ENCODE measurements at regions not wholly inside any gene's neighbourhood (a gene's known extent, or its start where the extent isn't known, plus 50 kb on each side); places are given as distances from the start of the nearest gene placed in this dataset.

GRCh38 chr14:54306806-54307205 is 90.0 kb upstream of the CDKN3 start:
- no peak for DNase-seq (ENCODE audit: low spot score)
- FAIRE-seq = no peak

DNA sequence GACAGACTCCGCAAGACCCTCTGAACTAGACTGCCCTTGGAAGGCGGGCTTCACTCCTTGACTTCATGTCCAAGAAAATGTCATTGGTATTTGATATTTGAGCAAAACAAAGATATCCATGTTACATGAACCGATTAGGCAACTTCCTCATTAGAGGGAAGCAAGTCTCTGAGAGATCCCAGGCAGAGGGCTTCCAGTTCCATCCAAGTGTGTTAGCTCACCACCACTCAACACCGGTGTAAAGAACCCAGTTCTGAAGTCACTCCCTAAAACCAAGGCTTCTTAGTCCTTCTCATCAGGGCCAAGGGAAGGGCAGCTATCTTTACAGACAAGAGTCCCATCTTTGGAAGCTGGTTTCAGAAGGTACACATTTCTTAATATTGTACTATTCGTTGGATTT is 87.2 kb upstream of the CDKN3 start:
- DNase-seq (ENCODE audit: low spot score) (no peak), FAIRE-seq (no peak)

DNA sequence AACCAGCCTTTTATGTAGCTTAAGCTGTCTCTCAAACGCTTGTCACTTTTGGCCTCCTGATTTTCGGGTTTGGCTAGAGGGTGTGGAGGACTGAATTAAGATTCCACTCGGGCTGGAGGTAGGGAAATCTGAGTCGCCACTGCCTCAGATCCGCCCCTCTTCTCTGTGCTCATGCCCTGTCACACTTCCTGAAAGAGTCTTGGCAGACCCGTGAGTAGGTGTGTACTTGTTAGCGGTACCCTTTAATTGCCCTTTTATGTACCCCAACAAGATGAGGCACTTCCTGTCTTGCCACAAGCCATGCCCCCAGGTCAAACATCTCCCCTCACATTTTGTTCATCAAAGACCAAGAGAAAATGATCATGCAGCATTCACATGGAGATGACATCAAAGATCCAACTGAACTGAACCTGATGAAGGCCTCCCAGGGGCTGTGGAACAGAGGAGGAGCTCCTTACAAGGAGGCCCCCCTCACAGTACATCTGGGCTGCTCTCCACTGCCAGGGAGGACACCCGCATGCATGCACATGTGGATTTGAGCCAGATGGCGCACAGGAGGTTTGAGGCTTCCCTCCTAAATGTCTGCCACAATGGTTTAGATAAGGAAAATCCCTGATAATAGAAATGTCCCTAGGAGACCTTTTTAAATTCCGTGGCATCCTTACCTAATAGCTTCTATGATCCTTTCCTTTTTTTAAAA is 86.5 kb upstream of the CDKN3 start:
- DNase-seq (ENCODE audit: low spot score) (no peak), FAIRE-seq (no peak)

DNA sequence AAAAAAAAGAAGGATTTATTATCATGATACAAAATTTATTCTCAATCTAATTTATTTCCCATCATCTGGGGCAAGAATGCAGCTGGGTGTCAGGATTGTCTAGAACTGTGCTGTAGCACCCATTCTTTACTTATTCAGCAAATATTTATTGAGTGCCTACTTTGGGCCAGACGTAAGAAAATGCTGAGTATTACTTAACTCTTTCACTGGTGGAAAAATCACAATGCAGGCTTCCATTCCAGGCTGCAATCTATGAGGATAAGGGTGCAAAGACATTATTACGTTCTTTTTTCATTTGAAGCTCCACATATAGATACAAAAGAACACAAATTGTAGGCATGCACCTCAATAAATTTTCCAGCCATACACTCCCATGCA is 86.0 kb upstream of the CDKN3 start:
- no peak for DNase-seq (ENCODE audit: low spot score)
- FAIRE-seq = no peak

GRCh38 chr14:54312166-54312801 is 84.5 kb upstream of the CDKN3 start:
- peak; percentile 56 for FAIRE-seq

GRCh38 chr14:54314365-54315104 is 82.3 kb upstream of the CDKN3 start:
- FAIRE-seq = no peak
- DNase-seq (ENCODE audit: low spot score) = no peak

More at GRCh38 chr14:54312166-54312801, 84.5 kb upstream of the CDKN3 start:
- DNase-seq (ENCODE audit: low spot score) = peak; percentile 36

DNA sequence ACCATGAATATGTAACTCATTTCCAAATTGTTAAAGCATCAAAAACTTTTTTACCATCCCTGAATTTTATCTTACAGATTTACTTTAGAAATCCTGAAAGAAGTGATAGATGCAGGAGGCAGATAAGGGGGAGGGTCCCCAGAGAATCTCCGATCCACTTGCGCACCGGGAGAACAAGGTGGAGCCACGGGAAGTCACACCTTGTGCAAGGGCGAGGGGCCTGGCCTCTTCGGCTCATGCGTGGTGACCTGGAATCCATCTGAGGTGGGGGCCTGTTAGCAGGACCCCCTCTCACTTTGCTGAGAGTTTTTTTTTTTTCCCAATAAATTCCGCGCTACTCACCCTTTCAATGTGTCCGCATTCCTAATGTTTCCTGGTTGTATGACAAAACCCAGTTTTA is 80.2 kb upstream of the CDKN3 start:
- DNase-seq (ENCODE audit: low spot score) (no peak), FAIRE-seq (no peak)

DNA sequence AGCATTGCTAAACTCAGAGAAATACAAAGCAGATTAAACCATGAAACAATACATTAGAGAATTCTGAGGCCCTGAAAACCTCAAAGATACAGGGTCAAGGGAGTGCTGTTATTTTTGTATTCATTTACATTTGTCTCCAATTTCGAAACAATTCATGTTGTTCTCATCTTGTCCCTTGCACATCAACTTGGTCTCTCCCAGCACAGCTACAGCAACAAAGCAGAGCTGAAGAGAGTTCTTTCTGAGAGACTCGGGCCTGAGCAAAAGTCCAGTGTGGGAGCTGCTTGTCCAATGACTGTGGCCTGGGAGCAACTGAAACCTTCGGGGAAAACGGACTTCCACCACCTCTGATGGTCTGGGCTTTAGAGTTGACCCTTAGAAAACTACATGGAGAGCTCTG is 79.4 kb upstream of the CDKN3 start:
- DNase-seq (ENCODE audit: low spot score) (no peak), FAIRE-seq (no peak)

- no peak for FAIRE-seq
- DNase-seq (ENCODE audit: low spot score) = no peak
Measured at GRCh38 chr14:54322246-54322645, 74.6 kb upstream of the CDKN3 start.

- FAIRE-seq = no peak
- DNase-seq (ENCODE audit: low spot score) = no peak
Measured at GRCh38 chr14:54322701-54323337, 74.0 kb upstream of the CDKN3 start.

DNA sequence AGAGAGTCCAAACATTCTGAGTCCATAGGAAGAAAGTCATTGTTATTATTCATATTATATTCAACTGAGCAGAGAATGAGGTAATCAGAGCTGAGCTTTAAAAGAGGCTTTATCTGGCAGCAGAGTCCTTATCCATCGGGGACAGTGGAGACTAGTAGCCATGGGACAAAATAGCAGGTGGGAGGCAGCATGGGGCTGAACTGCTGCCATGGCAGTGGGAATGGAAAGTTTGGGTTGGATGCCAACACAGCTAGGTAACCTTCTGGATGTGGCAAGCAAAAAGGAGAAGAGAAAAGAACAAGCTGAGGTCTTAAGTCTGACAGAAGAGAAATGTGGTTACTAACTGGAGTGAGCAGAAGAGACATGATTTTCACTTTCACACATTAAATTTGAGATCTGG is 71.0 kb upstream of the CDKN3 start:
- DNase-seq (ENCODE audit: low spot score) = no peak
- no peak for FAIRE-seq

- DNase-seq (ENCODE audit: low spot score) (peak; percentile 12), FAIRE-seq (no peak)
Measured at GRCh38 chr14:54329082-54329695, 67.6 kb upstream of the CDKN3 start.

DNA sequence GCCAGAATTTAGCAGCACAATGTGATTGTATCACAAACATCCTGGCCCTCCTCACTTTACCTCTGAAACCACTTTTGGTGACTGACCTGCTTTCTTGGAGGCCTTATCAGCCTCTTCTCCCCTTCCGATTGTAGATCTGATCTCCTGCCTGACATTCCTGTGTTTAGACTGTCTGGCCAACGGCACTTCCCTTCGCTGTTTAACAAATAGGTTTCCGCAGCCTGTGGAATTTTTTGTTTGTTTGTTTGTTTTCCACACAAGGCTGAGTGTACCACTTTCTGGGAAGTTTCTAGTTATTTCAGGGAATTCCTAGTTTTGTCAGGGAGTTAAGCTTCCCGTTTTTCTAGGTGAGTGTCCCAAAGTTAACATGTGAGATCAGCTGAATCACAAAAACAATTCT is 65.9 kb upstream of the CDKN3 start:
- DNase-seq (ENCODE audit: low spot score) = no peak
- FAIRE-seq = no peak

DNA sequence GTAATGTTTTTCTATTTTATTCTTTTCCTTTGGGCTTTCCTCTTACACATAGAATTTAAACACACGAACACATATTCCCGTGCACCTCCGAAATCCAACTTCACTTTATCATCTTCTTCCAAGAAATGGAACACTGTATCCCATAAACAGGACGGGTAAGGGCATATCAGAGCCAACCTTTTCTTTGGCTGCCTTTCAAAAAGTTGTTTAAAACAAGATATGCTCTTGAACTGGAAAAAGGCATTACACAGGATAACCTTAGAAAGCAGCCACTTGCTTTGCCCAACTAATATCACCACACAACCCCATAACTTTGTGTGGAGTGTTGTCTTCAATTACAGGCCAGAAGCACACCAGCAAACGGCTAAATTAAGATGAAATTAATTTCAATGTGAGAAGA is 65.3 kb upstream of the CDKN3 start:
- FAIRE-seq = no peak
- no peak for DNase-seq (ENCODE audit: low spot score)

- FAIRE-seq (no peak), DNase-seq (ENCODE audit: low spot score) (no peak)
Measured at GRCh38 chr14:54332490-54332889, 64.3 kb upstream of the CDKN3 start.

DNA sequence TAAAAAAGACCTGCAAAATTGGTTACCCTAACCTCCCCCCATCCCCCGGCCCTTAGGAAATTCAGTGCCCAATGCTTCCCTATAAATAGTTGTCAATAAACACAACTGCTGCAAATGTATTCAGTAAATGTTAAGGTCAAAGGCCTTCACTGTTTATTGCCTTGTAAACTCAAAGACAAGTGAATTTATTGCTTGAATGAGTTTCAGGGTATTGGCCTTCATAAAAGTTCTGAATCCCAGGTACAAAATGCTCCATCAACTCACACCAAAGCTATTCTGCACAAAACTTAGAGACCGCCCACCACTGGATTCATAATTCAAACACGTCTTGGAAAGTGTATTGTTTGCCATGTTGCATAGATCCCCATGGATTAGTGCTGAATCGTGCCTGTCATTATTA is 63.3 kb upstream of the CDKN3 start:
- FAIRE-seq (no peak), DNase-seq (ENCODE audit: low spot score) (no peak)

DNA sequence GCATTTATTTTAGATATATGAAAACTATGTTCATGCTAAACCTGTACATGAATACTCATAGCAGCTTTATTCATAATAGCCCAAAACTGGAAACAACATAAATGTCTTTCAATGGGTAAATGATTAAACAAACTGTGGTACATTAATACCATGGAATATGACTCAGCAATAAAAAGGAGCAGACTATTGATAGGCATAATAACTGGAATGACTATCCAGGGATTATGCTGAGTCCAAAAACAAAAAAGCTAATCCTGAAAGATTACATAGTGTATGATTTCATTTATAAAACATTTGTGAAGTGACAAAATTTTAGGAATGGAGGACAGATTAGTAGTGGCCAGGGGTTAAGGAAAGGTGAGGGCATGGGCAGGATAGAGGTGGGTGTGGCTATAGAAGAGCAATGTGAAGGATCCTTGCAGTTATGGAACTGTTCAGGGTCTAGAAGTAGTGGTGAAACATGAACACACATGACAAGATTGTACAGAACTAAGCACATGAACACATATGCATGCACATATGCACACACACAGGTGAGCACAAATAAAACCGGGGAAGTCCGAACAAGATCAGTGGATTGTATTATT is 61.1 kb upstream of the CDKN3 start:
- DNase-seq (ENCODE audit: low spot score) (peak; percentile 5), FAIRE-seq (no peak)

- FAIRE-seq (no peak), DNase-seq (ENCODE audit: low spot score) (no peak)
Measured at GRCh38 chr14:54337314-54337713, 59.5 kb upstream of the CDKN3 start.

DNA sequence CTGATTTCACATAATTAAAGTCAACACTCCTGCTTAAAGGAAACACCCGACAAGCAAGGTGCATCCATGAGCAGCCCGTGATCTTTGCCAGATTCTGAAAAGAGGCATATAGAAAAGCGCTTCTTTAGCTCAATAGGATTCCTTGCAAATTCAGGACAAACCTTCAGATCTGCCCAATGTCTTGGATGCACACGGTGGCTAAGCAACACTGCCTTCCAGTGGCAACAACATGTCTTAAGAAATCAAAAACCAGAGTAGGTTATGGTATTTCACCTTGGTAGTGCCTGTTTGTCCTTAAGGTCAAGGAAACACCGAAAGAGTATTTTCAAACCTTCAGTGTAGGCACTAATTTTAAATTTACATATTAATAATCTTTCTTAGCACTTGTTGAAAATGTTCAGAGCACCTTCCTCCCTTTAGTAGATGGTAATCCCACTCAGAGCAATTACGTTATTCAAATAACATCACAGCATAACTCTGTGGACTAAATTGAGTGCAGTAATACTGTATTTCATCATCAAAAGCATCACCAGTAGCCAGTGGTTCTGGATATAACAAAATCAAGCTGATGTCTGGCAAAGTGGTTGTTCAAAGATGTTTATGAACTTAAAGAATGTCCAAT is 58.0 kb upstream of the CDKN3 start:
- DNase-seq (ENCODE audit: low spot score) = peak; percentile 4
- FAIRE-seq = no peak

GRCh38 chr14:54339771-54340170 is 57.0 kb upstream of the CDKN3 start:
- FAIRE-seq = no peak

GRCh38 chr14:54342806-54343205 is 54.0 kb upstream of the CDKN3 start:
- DNase-seq (ENCODE audit: low spot score) (no peak), FAIRE-seq (no peak)

More at GRCh38 chr14:54339771-54340170, 57.0 kb upstream of the CDKN3 start:
- no peak for DNase-seq (ENCODE audit: low spot score)

All from RCC 7860 (cell line).